ENCODE measurements at regions not wholly inside any gene's neighbourhood (a gene's known extent, or its start where the extent isn't known, plus 50 kb on each side); places are given as distances from the start of the nearest gene placed in this dataset.
"Not testable (repeated sequence)": the region's sequence is repeated elsewhere in the genome, so short reads cannot be mapped to it uniquely, and the experiment has no call there.

DNA sequence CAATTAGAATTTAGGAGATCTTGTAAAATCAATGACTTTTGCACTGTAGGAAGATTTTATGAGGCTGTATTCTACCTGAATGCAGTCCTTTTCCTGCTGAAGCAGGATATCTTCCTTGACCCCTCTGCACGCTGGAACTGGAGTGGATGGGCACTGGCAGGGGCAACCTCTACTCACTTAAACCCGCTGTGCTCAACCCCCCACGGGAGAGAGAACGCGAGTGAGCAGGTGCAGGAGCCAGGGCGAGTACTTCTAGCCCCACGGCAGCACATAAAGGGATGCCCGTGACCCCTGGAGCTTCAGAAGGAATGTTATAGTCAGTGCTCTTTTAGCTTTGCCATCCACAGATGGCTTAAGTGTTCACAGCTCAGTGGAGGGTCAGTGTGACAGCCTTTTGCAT, 1144.8 kb downstream of the EPHA7 start:
- no peak for DNase-seq (ENCODE audit: low read depth)

DNA sequence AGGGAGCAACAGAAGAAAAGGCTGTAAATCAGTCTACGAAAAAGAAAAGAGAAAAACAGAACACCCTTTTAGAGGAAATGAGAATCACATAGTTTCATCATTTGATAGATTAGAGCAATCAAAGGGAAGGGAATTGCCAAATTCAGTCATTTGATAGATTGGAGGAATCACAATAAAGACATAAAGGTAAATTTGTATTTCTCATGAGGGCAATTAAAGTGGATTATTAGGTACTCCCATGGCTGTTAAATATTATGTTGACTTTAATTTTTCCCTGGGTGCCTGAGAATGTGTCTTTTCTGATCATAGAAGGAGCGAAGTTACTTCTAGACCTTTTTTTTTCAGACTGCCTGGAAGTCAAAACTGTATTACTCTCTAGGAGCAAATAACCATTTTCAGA, 1145.7 kb downstream of the EPHA7 start:
- no peak for DNase-seq (ENCODE audit: low read depth)

DNA sequence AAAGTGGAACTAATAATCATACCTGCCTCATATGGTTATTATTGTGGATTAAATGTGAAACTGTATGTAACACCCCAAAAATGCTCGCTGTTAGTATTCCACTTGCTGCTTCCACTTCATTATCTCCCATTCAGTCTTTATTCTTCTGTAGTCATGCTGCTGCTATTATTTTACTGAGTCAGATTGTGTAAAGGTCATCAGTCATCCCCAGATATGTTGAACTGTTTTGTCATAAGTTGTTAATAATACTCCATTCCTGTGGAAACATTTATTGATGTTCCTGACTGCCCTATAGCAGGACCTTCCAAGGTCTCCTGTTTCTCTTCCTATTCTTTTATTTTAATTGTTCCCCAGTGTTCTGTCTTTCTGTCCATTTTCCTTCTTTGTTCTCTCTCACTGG, 1148.3 kb downstream of the EPHA7 start:
- DNase-seq (ENCODE audit: low read depth): no peak

DNA sequence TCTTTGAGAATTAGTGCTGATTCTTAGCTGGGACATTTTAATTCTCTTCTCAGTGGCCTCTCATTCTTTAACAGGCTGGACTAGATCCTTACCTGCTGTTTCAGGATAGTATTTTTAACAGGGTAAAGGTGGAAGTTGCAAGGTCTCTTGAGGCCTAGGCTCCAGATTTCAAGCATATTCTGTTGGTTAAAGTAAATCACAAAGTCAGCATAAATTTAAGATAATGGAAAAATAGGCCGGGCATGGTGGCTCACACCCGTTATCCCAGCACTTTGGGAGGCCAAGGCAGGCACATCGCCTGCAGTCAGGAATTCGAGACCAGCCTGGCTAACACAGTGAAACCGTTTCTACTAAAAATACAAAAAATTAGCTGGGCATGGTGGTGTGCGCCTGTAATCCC, 1149.0 kb downstream of the EPHA7 start:
- no peak for DNase-seq (ENCODE audit: low read depth)

DNA sequence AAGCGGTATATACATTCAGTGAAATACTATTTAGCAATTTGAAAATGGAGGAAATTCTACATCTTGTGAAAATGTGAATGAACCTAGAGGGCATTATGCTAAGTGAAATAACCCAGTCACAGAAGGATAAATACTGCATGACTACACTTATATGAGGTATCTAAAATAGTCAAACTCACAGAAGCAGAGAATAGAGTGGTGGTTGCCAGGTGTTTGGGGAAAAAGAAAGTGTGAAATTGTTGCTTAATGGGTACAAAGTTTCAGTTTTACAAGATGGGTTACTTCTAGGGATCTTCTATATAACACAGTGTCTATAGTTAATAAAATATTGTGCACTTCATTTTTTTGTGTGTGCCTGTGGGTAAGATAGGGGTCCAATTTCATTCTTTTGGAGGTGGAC, 1152.0 kb downstream of the EPHA7 start:
- no peak for DNase-seq (ENCODE audit: low read depth)

DNA sequence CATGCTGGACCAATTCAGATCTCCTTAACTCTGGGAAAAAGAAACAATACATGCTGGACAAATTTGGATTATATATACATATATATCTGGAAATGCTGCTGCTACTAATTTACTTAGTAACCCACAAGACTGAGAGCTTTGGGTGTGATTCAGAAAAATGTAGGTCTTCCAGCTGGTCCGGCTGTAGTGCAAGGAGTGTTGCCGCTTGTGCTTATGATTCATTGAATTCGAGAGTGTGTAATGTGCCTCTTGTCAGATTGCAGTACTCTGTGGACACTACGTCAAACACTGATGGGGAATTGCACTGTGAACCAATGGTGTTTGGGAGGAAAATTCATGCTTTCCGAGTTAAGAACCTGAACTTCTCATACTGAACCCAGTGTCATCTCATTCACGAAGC, 1155.5 kb downstream of the EPHA7 start:
- no peak for DNase-seq (ENCODE audit: low read depth)

DNA sequence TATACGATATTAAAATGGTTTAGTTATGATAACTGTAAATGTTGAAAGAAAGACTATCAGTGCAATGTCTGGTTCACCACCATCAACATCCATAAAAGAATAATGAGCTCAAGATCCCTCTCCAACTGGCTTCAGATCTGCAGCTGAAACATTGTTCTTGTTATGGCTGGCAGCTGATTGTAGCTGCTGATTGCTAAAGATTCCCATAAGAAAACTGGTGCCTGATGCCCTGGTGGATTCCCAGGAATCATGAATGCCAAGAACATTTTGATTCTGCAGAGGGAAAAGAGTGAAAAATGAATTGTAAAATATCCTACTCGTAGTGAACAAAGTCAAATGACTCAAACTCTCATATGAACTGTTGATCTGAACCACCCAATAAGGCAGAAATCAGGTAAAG, 1160.2 kb downstream of the EPHA7 start:
- DNase-seq (ENCODE audit: low read depth): no peak

DNA sequence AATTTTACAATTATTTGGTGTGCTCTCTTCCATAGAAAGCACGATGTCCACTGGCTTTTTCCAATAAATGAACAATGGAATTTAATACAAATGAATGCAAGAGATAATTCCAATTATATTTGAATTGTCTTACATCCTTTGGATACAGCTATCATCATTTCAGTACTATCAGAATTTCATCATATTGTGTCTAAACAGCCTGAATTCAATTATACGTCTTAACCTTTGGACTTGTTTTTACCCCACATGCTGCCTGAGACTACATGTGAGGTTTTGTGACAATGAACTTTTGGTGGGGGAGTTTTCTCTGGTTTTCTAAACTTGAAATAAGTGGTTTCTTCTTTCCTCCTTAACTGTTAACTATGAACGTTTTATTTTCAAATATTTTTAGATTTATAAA, 1176.0 kb downstream of the EPHA7 start:
- DNase-seq (ENCODE audit: low read depth): no peak

DNA sequence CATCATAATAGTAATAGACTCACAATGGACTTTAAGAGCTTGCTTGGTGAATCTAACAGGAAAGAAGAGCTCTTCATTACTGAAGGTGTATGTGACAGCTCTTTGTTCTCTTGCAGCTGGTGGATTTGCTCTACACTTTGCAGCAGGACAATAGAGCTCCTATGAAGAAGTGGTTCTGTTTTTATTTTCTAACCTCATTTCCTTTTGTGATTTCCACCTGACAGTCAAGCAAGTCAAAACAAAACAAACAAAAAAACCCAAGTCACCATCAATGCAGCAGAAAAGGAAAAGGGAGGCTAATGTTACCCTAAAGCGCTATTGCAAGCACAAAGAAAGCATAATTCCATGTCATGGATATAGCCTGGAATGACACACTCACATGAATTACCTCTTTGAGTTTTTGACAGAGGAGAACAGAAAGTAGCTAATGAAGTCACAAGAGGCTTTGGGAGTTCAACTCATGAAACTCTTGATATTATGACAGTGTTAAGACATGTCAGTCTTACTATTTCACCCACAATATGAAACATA, 1188.1 kb downstream of the EPHA7 start:
- no peak for DNase-seq (ENCODE audit: low read depth)

DNA sequence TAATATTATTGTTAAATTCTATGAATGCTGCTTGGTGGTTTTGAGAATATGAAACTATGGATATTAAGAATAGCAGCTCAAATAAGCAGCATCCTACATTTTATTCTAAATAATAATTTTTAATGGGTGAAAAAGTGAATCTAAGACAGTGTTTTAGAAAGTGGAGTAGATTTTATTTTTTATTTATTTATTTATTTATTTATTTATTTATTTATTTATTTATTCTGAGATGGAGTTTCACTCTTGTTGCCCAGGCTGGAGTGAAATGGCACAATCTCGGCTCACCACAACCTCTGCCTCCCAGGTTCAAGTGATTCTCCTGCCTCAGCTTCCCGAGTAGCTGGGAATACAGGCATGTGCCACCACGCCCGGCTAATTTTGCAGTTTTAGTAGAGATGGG, 1199.4 kb downstream of the EPHA7 start:
- not testable (repeated sequence) for DNase-seq (ENCODE audit: low read depth)

DNA sequence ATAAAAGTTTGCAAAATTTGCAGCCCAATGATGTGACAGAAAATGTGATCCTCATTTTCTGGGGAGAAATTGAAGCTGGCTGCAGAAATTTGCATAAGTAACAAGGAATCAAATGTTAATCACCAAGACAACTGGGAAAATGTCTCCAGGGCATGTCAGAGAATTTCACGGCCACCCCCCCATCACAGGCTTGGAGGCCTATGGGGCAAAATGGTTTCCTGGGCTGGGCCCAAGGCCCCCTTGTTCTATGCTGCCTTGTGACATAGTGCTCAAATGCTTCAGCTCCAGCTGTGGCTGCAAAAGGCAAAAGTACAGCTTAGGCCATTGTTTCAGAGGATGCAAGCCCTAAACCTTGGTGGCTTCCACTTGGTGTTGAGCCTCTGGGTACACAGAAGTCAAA, 1202.6 kb downstream of the EPHA7 start:
- no peak for DNase-seq (ENCODE audit: low read depth)

DNA sequence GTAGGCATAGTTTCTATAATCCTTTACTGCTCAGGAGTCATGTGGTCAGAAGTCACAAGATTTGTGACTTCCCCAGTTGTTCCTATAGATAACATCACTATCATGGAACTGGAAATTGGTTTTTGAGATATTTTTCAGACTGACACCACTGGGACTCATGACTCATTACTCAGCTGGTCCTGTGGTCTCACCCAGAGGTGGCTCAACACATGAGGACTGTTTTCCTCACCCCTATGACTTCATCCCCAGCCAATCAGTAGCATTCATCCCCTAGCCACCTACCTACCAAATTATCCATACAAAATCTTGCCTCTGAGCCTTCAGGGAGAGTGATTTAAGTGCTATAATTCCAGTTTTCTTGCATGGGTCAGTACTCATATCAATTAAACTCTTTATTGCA, 1217.7 kb downstream of the EPHA7 start:
- no peak for DNase-seq (ENCODE audit: low read depth)

DNA sequence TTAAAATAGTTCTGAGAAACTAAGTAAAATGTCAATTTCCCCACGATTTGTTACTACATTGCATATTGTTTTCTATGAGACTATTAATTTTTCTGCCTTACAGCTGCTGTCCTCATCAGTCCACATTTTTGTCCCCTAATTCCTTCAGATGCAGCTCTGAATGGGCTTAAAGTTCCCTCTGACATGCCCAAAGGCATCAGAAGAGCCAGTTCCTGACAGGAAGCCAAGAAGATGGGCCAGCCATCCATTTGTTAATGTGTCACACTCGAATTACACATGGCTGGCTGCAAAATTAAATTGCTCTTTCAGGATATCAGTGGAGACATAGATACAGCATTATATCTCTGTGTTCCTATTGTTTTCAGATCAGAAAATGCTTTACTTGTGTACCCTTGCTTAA, 1223.0 kb downstream of the EPHA7 start:
- DNase-seq (ENCODE audit: low read depth): no peak

DNA sequence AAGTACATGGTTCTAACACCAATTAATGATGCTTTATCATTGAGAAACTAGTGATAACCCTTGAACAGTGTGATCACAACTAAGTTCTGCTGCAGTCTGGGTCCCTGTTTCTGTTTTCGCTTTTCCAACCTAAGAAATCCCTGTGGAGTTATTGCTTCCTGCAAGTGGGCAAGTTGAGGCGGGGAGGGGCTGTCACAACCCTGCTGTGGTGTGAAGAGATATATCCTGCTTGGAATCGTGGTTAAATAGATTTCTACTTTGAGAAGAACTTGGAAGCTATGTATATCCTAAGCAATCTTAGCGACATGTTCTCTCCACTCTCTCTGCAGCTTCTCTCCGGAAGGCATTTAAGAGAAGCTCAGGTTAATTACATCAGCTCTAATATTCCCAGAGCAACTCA, 1223.6 kb downstream of the EPHA7 start:
- no peak for DNase-seq (ENCODE audit: low read depth)

DNA sequence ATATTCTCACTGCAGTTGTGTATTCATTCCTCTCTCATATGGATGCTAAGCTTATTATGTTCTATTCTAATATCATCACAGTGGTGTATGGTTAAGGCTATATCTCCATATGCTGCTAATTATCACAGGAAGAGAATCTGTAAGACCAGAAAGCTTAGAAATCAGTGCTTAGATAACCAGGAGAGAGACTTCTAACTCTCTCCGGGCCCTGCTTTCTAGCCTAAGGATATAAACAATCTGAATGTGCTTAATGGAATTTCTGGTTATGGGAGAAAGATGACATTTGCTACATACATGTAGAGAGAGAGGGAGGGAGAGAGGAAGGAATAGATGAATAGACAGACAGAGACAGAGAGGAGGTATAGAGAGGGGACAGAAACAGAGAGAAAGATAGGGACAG, 1231.3 kb downstream of the EPHA7 start:
- DNase-seq (ENCODE audit: low read depth): no peak

DNA sequence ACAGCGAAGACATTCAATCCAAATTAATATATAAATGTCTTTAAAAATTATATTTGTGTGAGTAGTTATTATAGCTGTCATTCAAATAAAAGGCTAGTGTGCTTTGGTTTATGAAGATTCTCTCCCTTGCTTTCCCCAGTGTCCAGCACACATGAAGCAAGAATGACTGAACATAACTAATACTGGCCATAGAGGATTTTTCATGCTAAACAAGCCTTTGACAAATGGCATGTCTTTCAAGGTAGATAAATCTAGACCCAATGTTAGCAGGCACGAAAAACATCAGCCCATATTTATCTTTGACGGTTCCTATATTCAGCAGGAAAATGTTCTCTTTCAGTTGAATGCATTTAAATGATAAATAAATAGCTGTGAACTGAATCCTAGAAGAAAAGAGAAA, 1234.4 kb downstream of the EPHA7 start:
- no peak for DNase-seq (ENCODE audit: low read depth)

DNA sequence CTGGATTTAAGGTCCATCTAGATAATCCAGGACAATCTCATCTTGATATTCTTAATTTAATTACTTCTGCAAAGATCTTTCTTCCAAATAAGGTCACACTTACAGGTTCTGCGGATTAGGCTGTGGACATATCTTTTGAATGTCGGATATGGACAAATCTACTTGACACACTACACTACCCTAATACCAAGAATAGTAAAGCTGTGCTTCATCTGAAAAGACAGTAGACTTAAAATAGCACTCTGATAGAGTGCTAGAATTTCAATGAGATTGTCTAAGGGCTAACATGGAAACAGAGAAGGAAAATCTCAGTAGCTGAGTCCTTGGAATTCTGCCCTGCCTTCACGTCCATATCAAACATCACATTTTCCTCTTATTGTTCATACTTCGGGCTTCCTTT, 1238.0 kb downstream of the EPHA7 start:
- DNase-seq (ENCODE audit: low read depth): no peak

DNA sequence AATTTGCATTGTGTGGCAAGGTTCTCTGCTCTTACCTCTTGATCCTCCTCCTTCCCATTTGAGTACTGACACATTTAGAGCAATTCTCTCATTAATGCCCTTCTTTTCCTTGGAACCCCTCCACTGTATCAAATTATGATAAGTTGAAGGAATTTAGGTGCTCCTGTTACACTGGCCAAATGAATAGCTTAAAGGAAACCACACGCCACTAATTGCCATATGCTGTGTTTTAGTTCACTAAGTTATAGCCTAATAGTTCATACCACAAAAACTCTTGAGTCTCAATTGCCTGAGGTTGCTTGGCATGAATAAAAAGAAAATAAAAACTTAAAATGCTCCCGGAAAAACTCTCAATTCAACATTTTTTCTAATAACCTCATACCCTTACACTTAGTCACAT, 1239.3 kb downstream of the EPHA7 start:
- DNase-seq (ENCODE audit: low read depth): no peak

DNA sequence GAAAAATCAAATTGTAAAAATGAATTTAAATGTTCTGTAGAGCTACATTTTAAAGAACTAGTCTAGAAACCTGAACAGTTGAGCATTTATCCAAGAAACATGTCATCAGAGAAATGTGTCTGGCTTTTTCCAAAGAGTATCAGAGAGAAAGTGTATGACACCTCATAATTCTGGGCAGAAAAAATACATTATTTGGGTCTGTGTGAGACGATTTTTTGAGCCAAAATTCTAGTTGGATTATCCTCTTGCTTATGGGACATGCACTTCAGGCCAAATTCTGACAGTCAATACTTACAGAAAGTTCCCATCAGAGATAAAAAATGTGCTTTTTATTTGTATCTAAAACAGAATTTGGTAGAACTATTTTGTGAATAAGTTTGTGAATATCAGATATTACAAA, 1242.7 kb downstream of the EPHA7 start:
- no peak for DNase-seq (ENCODE audit: low read depth)

DNA sequence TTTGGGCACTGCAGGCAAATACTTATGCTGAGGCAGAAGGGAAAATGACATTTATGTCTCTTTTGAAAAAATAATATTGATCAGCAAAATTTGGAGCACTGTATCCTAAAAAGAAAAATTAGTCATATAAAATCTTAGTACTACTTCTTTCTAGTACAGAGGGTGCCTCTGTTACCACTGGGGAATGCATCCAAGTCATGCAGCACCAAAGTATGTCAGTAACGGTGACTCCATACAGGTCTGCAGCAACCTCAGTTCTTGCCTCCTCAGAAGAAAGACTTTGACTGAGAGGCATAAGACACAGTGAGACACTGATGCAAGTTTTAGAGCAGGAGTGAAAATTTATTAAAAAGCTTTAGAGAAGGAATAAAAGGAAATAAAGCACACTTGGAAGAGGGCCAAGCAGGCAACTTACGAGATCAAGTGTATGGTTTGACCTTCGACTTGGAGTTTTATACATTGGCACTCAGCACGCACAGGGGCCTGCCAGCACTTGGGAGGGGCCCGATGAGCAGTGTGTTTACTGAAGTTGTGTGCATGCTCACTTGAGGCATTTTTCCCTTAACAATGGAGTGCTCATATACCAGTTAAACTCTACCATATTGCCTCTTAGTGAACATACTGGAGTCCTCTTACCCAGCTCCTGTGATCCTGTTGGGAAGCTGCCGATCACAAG, 1244.8 kb downstream of the EPHA7 start:
- no peak for DNase-seq (ENCODE audit: low read depth)

DNA sequence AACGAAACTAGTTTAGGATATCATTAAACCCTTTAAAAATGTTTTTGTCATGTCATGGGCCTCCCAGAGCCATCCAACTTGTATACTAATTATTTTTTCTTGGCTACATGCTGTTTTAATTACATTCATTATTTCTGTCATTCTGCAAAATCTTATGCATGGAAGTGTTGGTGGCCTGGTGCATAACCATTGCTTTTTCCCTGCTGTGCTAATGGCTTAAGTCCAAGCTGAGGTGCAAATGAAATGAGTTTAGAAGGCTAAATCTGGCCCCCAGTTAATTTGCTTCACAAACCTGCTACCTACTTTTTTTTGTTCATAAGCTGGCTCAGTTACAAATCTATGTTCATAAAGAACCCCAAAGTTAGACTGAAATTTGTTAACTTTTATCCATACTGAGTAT, 1249.9 kb downstream of the EPHA7 start:
- DNase-seq (ENCODE audit: low read depth): no peak

DNA sequence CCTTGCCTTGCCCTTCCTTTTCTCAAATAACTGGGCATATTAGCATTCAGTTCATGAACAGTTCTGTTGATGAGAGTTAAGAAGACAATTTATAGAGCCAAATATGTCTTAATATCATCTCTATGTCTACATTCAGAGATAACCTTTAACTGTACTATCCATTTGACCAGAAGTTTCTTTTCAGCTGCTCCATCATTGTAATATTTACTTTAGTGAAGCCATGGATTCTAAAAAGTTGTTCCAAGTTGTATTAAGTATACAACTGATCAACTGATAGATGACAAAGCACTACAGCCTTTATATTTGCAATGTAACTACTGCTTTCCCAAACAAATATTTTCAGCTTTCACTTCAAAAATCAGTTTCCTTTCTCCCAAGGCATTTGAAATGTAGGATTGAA, 1252.7 kb downstream of the EPHA7 start:
- DNase-seq (ENCODE audit: low read depth): no peak

DNA sequence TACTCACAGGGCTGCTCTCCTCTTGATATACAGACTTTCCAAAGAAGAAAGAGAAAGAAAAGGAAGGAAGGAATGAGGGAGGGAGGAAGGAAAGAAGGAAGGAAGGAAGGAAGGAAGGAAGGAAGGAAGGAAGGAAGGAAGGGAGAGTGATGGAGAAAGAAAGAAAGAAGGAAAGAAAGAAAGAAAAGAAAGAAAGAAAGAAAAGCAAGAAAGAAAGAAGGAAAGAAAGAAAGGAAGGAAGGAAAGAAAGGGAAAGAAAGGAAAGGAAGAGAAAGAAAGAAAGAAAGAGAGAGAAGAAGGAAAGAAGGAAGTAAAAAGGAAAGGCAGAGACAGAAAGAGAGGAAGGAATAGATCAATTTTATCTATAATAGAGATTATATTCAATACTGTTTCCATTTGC, 1257.4 kb downstream of the EPHA7 start:
- DNase-seq (ENCODE audit: low read depth): no peak

DNA sequence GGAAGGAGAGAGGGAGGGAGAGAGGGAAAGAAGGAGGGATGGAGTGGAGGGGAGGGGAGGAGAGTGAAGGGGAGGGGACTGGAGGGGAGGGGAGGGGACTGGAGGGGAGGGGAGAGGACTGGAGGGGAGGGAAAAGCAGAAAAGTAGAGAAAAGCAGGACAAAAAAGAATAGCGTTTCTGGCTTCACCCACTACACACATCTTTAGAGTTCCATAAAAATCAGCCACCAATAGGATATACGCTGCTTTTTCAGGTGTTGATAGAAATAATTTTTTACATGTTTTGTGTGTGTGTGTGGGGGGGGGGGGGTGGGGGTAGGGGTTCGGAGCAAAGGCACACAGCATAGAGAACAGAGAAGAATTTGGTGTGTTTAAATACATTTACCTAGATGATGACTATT, 1259.1 kb downstream of the EPHA7 start:
- no peak for DNase-seq (ENCODE audit: low read depth)

All from RPMI7951 (cell line).